GM23338 (cell line): ENCODE measurements at regions not wholly inside any gene's neighbourhood (a gene's known extent, or its start where the extent isn't known, plus 50 kb on each side); places are given as distances from the start of the nearest gene placed in this dataset.

ENCODE experiments used
- ATAC-seq: fragments of 200-7000 bp; cut with Tn5 transposase; 3 replicates; pipeline ENCODE4 v1.9.1; 2020
- DNase-seq: peaks from one replicate; pipeline ENCODE4 v3.0.0-alpha.2; 2015; ENCODE audit warnings: low spot score
- H2AFZ ChIP-seq: fragments of 200-600 bp; sonication (generic); 2 replicates; pipeline ENCODE4 v1.8.0; 2016; ENCODE audit warnings: antibody characterized with exemption, mild to moderate bottlenecking, moderate library complexity
- H3F3A ChIP-seq: fragments of 200-600 bp; sonication (generic); replicated peaks from 2 replicates; pipeline ENCODE4 v1.8.0; 2017; ENCODE audit warnings: antibody characterized with exemption, mixed run types, low read depth
- H3K27ac ChIP-seq: fragments of 200-600 bp; sonication (generic); 2 replicates; pipeline ENCODE4 v1.6.1; 2016; ENCODE audit warnings: low read depth
- H3K27me3 ChIP-seq: fragments of 200-600 bp; sonication (generic); 2 replicates; pipeline ENCODE4 v1.8.0; 2016; ENCODE audit warnings: mild to moderate bottlenecking, mixed run types, moderate library complexity; ENCODE audit not compliant: insufficient read depth
- H3K36me3 ChIP-seq: fragments of 200-600 bp; sonication (generic); 2 replicates; pipeline ENCODE4 v1.8.0; 2016; ENCODE audit warnings: mild to moderate bottlenecking; ENCODE audit not compliant: insufficient read depth
- H3K4me1 ChIP-seq: fragments of 200-600 bp; sonication (generic); 2 replicates; pipeline ENCODE4 v1.8.0; 2016; ENCODE audit warnings: mild to moderate bottlenecking, moderate library complexity; ENCODE audit not compliant: insufficient read depth
- H3K4me2 ChIP-seq: fragments of 200-600 bp; sonication (generic); 2 replicates; pipeline ENCODE4 v1.7.1; 2017; ENCODE audit warnings: mixed run types
- H3K4me3 ChIP-seq: fragments of 200-600 bp; sonication (generic); 2 replicates; pipeline ENCODE4 v1.6.1; 2016; ENCODE audit warnings: mixed run types
- H3K79me2 ChIP-seq: fragments of 200-600 bp; sonication (generic); replicated peaks from 2 replicates; pipeline ENCODE4 v1.8.0; 2017; ENCODE audit warnings: mild to moderate bottlenecking; ENCODE audit not compliant: insufficient read depth
- H3K9me2 ChIP-seq: fragments of 200-600 bp; sonication (generic); 2 replicates; pipeline ENCODE4 v1.8.0; 2017; ENCODE audit not compliant: insufficient read depth
- H4K20me1 ChIP-seq: fragments of 200-600 bp; sonication (generic); replicated peaks from 2 replicates; pipeline ENCODE4 v1.8.0; 2017; ENCODE audit warnings: mild to moderate bottlenecking; ENCODE audit not compliant: insufficient read depth
- H3K27ac Mint-ChIP-seq: 2 replicates; pipeline ENCODE4 v1.8.0; 2020; ENCODE audit warnings: inconsistent platforms, mild to moderate bottlenecking, moderate library complexity, mixed read lengths
- H3K27me3 Mint-ChIP-seq: 3 replicates; pipeline ENCODE4 v1.8.0; 2022; ENCODE audit warnings: low read depth, mild to moderate bottlenecking, moderate library complexity, mixed read lengths, inconsistent platforms; ENCODE audit not compliant: insufficient read depth, poor library complexity
- H3K36me3 Mint-ChIP-seq: 3 replicates; pipeline ENCODE4 v1.8.0; 2021; ENCODE audit warnings: low read depth, mild to moderate bottlenecking, inconsistent platforms, moderate library complexity, mixed read lengths
- H3K4me1 Mint-ChIP-seq: 3 replicates; pipeline ENCODE4 v1.8.0; 2020; ENCODE audit warnings: mild to moderate bottlenecking, inconsistent platforms, mixed read lengths
- H3K4me3 Mint-ChIP-seq: 3 replicates; pipeline ENCODE4 v1.8.0; 2021; ENCODE audit warnings: moderate library complexity, mild to moderate bottlenecking, inconsistent platforms, mixed read lengths
- H3K9me3 Mint-ChIP-seq: 3 replicates; pipeline ENCODE4 v1.8.0; 2020; ENCODE audit warnings: moderate library complexity, mild to moderate bottlenecking, inconsistent platforms, mixed read lengths
- CREB1 ChIP-seq: fragments of 250-450 bp; sonication (Bioruptor Pico); IDR thresholded peaks from 2 replicates; pipeline ENCODE4 v1.5.0; 2020; ENCODE audit warnings: low read depth, mild to moderate bottlenecking, moderate library complexity
- CTCF ChIP-seq, 2 experiments: fragments of 200-600 bp in 1 of 2; sonication (generic) in 1 of 2; conservative IDR thresholded peaks; 2 replicates each; pipeline versions ENCODE4 v1.5.1 to v1.6.1; 2016 to 2017; ENCODE audit warnings: antibody characterized with exemption in 2 of 2, low read depth in 2 of 2, mild to moderate bottlenecking in 2 of 2, moderate library complexity in 1 of 2
- ETS1 ChIP-seq: IDR thresholded peaks from 2 replicates; pipeline ENCODE4 v1.6.1; 2016; ENCODE audit warnings: antibody characterized with exemption
- EZH2 ChIP-seq: fragments of 200-600 bp; sonication (generic); IDR thresholded peaks from one replicate; pipeline ENCODE4 v1.8.0; 2017; ENCODE audit warnings: antibody characterized with exemption, mild to moderate bottlenecking, low read depth; ENCODE audit not compliant: unreplicated experiment
- EZH2phosphoT487 ChIP-seq: fragments of 200-600 bp; sonication (generic); IDR thresholded peaks from one replicate; pipeline ENCODE4 v1.8.1; 2018; ENCODE audit warnings: antibody characterized with exemption; ENCODE audit not compliant: unreplicated experiment
- JUNB ChIP-seq: IDR thresholded peaks from one replicate; pipeline ENCODE4 v1.6.1; 2016; ENCODE audit warnings: antibody characterized with exemption; ENCODE audit not compliant: unreplicated experiment
- NANOG ChIP-seq: IDR thresholded peaks from 2 replicates; pipeline ENCODE4 v1.6.1; 2016; ENCODE audit warnings: antibody characterized with exemption, borderline replicate concordance
- POLR2AphosphoS5 ChIP-seq: IDR thresholded peaks from 2 replicates; pipeline ENCODE4 v1.6.1; 2016; ENCODE audit warnings: antibody characterized with exemption, low read depth
- REST ChIP-seq: IDR thresholded peaks from one replicate; pipeline ENCODE4 v1.6.1; 2018; ENCODE audit warnings: antibody characterized with exemption; ENCODE audit not compliant: unreplicated experiment
- STAT1 ChIP-seq: IDR thresholded peaks from one replicate; pipeline ENCODE4 v1.6.1; 2016; ENCODE audit warnings: antibody characterized with exemption; ENCODE audit not compliant: unreplicated experiment
- ZNF114 ChIP-seq: fragments of 250-450 bp; sonication (Bioruptor Pico); IDR thresholded peaks from 2 replicates; pipeline ENCODE4 v1.5.0; 2020; ENCODE audit warnings: mild to moderate bottlenecking, moderate library complexity
- ZNF331 ChIP-seq: fragments of 250-450 bp; sonication (Bioruptor Pico); IDR thresholded peaks from 2 replicates; pipeline ENCODE4 v1.5.0; 2020; ENCODE audit warnings: low read depth, mild to moderate bottlenecking, moderate library complexity
- ZNF462 ChIP-seq: fragments of 250-450 bp; sonication (Bioruptor Pico); IDR thresholded peaks from 2 replicates; pipeline ENCODE4 v1.5.0; 2020; ENCODE audit warnings: mild to moderate bottlenecking, moderate library complexity

GRCh38 chr5:20088361-20088760, 100.4 kb upstream of the CDH18 start:
- DNase-seq, result no peak
- Histone ChIP-seq H3K4me1 (no peaks in the 10 kb centered on the region), H3K9me2 (0 out of 2 replicates have a peak, but pooled peaks cover 3% of the 10 kb centered on the region), H3K27ac (no peak overlapping the region), H3K27me3 (no peaks in the 10 kb centered on the region), H4K20me1 (no peaks in the 10 kb centered on the region), H2AFZ (peak overlapping the region; percentile 43), H3K79me2 (no peaks in the 10 kb centered on the region), H3K4me3 (no peak overlapping the region), H3K36me3 (no peaks in the 10 kb centered on the region), H3F3A (no peaks in the 10 kb centered on the region), H3K4me2 (no peak overlapping the region)
- no peak overlapping the region for H3K4me3 Mint-ChIP-seq
- no peak for ATAC-seq
- H3K27me3 Mint-ChIP-seq, result peaks cover 1% of the 10 kb centered on the region
- no peaks in the 10 kb centered on the region for H3K4me1 Mint-ChIP-seq
- no peak overlapping the region for H3K27ac Mint-ChIP-seq
- TF ChIP-seq ZNF462, result no peak
- TF ChIP-seq POLR2AphosphoS5, result no peak
- TF ChIP-seq CTCF (conservative IDR thresholded peaks at IDR 0.05; ENCODE audit: low read depth in 2 of 2), result no peak
- TF ChIP-seq EZH2phosphoT487, result no peak
- TF ChIP-seq ZNF331, result no peak
- no peak for TF ChIP-seq CREB1 (CRISPR knock-in tag)
- TF ChIP-seq STAT1, result no peak
- TF ChIP-seq NANOG, result no peak
- no peak for TF ChIP-seq EZH2
- TF ChIP-seq JUNB, result no peak
- TF ChIP-seq ZNF114 (CRISPR knock-in tag), result no peak
- no peak for TF ChIP-seq ETS1
- TF ChIP-seq REST, result no peak
- peaks cover 19% of the 10 kb centered on the region for H3K36me3 Mint-ChIP-seq
- peaks cover 18% of the 10 kb centered on the region for H3K9me3 Mint-ChIP-seq
